Gastroesophageal sphincter (tissue), 3 donors: ENCODE measurements at regions not wholly inside any gene's neighbourhood (a gene's known extent, or its start where the extent isn't known, plus 50 kb on each side); places are given as distances from the start of the nearest gene placed in this dataset.

Experiments
- CTCF ChIP-seq, 4 experiments: fragments of 200-600 bp in 2 of 4; fragments of 450-650 bp in 2 of 4; sonication (generic) in 1 of 4; IDR thresholded peaks; one replicate each; pipeline ENCODE4 v1.5.1; 2017 to 2019; ENCODE audit warnings: antibody characterized with exemption in 4 of 4, mild to moderate bottlenecking in 2 of 4, moderate library complexity in 2 of 4
- POLR2A ChIP-seq, 2 donors: fragments of 450-650 bp; IDR thresholded peaks; one replicate each; pipeline ENCODE4 v1.6.1; 2017; ENCODE audit warnings: antibody characterized with exemption in 2 of 2, mild to moderate bottlenecking in 2 of 2, moderate library complexity in 1 of 2
- POLR2AphosphoS5 ChIP-seq: sonication (generic); formaldehyde crosslinking; IDR thresholded peaks from one replicate; pipeline ENCODE4 v1.6.1; 2017; ENCODE audit warnings: antibody characterized with exemption

- TF ChIP-seq POLR2A (IDR thresholded peaks at IDR 0.05) (no peak), POLR2AphosphoS5 (no peak), CTCF (IDR thresholded peaks at IDR 0.05) (no peak)
Measured at GRCh38 chr10:108465871-108466641, 1301.5 kb upstream of the SORCS1 start.
